ENCODE measurements at regions not wholly inside any gene's neighbourhood (a gene's known extent, or its start where the extent isn't known, plus 50 kb on each side); places are given as distances from the start of the nearest gene placed in this dataset.

DNA sequence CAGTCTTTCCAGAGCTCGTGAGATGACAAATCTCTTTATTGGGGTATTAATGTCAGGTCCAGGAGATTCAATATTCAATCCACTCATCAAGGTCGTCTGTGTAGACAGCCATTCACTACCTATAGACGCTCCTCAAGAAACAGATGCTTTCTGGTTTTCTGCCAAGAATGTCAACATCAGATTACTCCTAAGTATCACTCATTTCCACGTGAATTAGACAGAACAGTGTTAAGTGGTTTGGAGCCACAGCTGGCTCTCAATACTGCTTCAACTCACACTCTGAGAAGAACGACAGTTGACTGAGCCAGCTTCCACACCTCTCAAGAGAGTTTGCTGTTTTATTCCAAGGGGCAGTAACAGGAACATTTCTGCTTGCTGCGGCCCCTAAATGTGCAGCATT, 113.5 kb upstream of the NEDD4L start:
- DNase-seq (no peak), ATAC-seq (no peak), FAIRE-seq (no peak)
- intact Hi-C loops (cut with DNase I): no loop called here
- no peak overlapping the region for H3K27ac ChIP-seq
- no peak overlapping the region for H3K4me3 ChIP-seq
- no peaks in the 10 kb centered on the region for H3K27me3 ChIP-seq
- H3K9me3 ChIP-seq: no peaks in the 10 kb centered on the region
- no peaks in the 10 kb centered on the region for H3K4me1 ChIP-seq
- 51 to 54% methylated on average over 6 of the region's 6 CpGs for WGBS, 2 donors
- TF ChIP-seq, protein P1, sequence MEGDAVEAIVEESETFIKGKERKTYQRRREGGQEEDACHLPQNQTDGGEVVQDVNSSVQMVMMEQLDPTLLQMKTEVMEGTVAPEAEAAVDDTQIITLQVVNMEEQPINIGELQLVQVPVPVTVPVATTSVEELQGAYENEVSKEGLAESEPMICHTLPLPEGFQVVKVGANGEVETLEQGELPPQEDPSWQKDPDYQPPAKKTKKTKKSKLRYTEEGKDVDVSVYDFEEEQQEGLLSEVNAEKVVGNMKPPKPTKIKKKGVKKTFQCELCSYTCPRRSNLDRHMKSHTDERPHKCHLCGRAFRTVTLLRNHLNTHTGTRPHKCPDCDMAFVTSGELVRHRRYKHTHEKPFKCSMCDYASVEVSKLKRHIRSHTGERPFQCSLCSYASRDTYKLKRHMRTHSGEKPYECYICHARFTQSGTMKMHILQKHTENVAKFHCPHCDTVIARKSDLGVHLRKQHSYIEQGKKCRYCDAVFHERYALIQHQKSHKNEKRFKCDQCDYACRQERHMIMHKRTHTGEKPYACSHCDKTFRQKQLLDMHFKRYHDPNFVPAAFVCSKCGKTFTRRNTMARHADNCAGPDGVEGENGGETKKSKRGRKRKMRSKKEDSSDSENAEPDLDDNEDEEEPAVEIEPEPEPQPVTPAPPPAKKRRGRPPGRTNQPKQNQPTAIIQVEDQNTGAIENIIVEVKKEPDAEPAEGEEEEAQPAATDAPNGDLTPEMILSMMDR (IDR thresholded peaks at IDR 0.05): no peak
- no peaks in the 10 kb centered on the region for H3K36me3 ChIP-seq

DNA sequence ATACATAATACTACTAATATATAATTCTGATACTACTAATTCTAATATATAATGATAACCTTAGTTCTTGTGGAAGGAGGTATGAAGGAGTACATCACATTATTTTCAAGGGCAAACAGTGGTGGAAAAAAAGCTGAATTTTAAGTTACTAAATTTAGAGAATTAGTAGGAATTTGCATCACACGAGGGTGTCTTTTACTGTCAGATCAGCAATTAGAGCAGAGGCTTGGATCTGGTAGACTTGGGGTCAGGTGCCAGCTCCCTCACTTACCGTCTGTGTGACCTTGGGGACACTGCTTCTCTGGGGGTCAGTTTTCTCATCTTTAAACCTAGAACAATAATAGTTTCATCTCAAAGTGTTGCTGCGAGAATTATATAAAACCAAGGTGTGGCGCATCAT, 114.1 kb upstream of the NEDD4L start:
- ATAC-seq: no peak
- TF ChIP-seq, protein P1 (IDR thresholded peaks at IDR 0.05): no peak
- no peaks in the 10 kb centered on the region for H3K36me3 ChIP-seq
- DNase-seq: no peak
- 71 to 75% methylated on average over 4 of the region's 4 CpGs for WGBS, 2 donors
- H3K27me3 ChIP-seq: no peaks in the 10 kb centered on the region
- H3K27ac ChIP-seq: no peak overlapping the region
- no peaks in the 10 kb centered on the region for H3K9me3 ChIP-seq
- no peaks in the 10 kb centered on the region for H3K4me1 ChIP-seq
- H3K4me3 ChIP-seq: no peak overlapping the region
- no peak for FAIRE-seq
- intact Hi-C loops (cut with DNase I): no loop called here

DNA sequence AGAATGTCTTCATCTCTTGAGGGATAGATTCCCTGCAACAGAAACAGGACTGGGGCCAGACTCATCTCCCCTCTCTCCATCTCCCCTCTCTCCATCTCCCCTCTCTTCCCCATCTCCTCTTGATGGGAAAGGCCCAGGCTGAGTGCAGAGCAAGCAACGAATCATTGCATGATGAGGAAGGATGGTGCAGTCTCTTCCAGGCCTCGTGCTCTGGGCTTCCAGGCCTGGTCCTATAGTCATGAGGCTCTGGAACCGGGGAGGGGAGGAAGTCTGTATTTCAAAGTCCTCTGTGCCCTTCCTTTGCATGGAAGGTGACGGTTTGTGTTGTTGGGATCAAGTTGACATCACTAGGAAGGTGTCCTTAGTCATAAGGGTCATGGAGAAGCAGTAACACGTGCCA, 115.6 kb upstream of the NEDD4L start:
- WGBS, 2 donors: 84 to 85% methylated on average over 5 of the region's 5 CpGs
- Histone ChIP-seq H3K4me1 (no peaks in the 10 kb centered on the region), H3K27me3 (no peaks in the 10 kb centered on the region), H3K9me3 (no peaks in the 10 kb centered on the region), H3K4me3 (no peak overlapping the region), H3K27ac (no peak overlapping the region), H3K36me3 (no peaks in the 10 kb centered on the region)
- ATAC-seq (no peak), FAIRE-seq (no peak), DNase-seq (no peak)
- intact Hi-C loops (cut with DNase I): no loop called here
- TF ChIP-seq, protein P1 (IDR thresholded peaks at IDR 0.05): no peak

DNA sequence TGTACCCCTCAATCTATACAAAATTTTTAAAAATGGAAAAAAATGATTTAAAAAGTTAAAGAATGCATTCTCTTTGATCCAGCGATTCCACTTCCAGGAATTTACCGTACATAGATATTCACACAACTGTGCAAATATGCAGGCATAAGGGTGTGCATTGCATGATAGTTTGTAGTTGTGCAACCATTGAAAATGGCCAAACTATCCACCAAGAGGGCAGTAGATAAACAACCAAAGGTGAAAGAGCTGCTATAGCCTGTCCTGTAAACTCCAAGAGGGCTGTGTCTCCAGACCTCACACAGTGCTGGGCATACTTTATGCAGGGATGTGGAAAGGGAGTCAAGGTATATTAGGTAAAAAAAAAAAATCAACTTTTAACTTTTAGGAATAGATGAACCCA, 116.5 kb upstream of the NEDD4L start:
- no peak overlapping the region for H3K4me3 ChIP-seq
- H3K27me3 ChIP-seq: no peaks in the 10 kb centered on the region
- DNase-seq: no peak
- intact Hi-C loops (cut with DNase I): no loop called here
- 71 to 75% methylated on average over 2 of the region's 2 CpGs for WGBS, 2 donors
- no peaks in the 10 kb centered on the region for H3K36me3 ChIP-seq
- FAIRE-seq: no peak
- no peak for ATAC-seq
- TF ChIP-seq, protein P1 (IDR thresholded peaks at IDR 0.05): no peak
- H3K27ac ChIP-seq: no peak overlapping the region
- no peaks in the 10 kb centered on the region for H3K9me3 ChIP-seq
- H3K4me1 ChIP-seq: no peaks in the 10 kb centered on the region

DNA sequence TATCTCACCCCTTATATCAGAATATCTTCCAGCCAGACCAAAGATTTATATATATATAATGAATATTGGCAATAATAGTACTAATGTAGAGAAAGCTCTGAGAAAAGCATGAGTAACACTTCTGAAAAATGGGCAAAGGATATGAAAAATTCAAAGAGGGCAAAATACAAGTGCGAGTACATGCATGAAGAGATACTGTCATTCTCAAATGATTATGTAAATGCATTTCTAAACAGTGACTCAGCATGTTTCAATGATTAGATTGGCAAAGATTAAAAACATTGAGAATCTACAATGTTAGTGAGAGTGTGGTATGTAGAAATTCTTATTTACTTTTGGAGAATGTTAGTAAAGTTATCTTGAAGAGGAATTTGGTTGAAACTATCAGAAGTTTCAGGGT, 118.3 kb upstream of the NEDD4L start:
- no peak for FAIRE-seq
- WGBS, 2 donors: 72 to 81% methylated on average over 1 of the region's 1 CpG
- H3K36me3 ChIP-seq: no peaks in the 10 kb centered on the region
- ATAC-seq: no peak
- H3K27ac ChIP-seq: no peak overlapping the region
- no peaks in the 10 kb centered on the region for H3K9me3 ChIP-seq
- TF ChIP-seq, protein P1 (IDR thresholded peaks at IDR 0.05): no peak
- no peak for DNase-seq
- H3K27me3 ChIP-seq: no peaks in the 10 kb centered on the region
- no peaks in the 10 kb centered on the region for H3K4me1 ChIP-seq
- intact Hi-C loops (cut with DNase I): no loop called here
- H3K4me3 ChIP-seq: no peak overlapping the region

Data from pancreas (tissue), 10 donors.